Fibroblast of the aortic adventitia (primary cell): ENCODE measurements at regions not wholly inside any gene's neighbourhood (a gene's known extent, or its start where the extent isn't known, plus 50 kb on each side); places are given as distances from the start of the nearest gene placed in this dataset.

Source experiments
- DNase-seq: peaks from one replicate; pipeline ENCODE4 v3.0.0-alpha.2; 2010; ENCODE audit warnings: low read depth
- H3K4me3 ChIP-seq: 2 replicates; pipeline ENCODE4 v1.5.1; 2011; ENCODE audit warnings: low read depth, mild to moderate bottlenecking, control low read depth, low read length, moderate library complexity
- TF ChIP-seq, protein P1 (sequence below): IDR thresholded peaks from 2 replicates; pipeline ENCODE4 v1.5.1; 2011; ENCODE audit warnings: mild to moderate bottlenecking, low read length, control low read depth, inconsistent platforms; ENCODE audit not compliant: insufficient read depth

DNA sequence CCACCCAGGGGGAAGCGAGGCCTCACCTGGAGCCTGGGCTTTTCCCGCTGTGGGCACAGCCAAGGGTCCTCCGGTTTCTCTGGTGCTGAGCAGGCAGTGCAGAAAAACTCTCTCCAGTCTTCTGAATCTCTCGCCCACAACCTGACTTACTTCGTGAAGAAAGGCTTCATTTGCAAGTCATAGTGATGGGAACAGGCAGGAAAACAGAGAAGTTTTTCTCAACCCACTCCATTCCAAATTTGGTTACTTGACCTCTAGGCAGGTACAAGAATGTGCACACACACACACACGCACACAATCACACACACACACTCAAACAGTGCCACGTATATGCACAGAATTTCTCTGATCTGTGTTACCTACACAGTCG is 524.5 kb downstream of the CD83 start:
- DNase-seq, result no peak
- H3K4me3 ChIP-seq, result no peak overlapping the region
- TF ChIP-seq, protein P1, sequence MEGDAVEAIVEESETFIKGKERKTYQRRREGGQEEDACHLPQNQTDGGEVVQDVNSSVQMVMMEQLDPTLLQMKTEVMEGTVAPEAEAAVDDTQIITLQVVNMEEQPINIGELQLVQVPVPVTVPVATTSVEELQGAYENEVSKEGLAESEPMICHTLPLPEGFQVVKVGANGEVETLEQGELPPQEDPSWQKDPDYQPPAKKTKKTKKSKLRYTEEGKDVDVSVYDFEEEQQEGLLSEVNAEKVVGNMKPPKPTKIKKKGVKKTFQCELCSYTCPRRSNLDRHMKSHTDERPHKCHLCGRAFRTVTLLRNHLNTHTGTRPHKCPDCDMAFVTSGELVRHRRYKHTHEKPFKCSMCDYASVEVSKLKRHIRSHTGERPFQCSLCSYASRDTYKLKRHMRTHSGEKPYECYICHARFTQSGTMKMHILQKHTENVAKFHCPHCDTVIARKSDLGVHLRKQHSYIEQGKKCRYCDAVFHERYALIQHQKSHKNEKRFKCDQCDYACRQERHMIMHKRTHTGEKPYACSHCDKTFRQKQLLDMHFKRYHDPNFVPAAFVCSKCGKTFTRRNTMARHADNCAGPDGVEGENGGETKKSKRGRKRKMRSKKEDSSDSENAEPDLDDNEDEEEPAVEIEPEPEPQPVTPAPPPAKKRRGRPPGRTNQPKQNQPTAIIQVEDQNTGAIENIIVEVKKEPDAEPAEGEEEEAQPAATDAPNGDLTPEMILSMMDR, result no peak

- TF ChIP-seq, protein P1, result no peak
- H3K4me3 ChIP-seq, result no peak overlapping the region
- no peak for DNase-seq
These were observed 525.3 kb downstream of the CD83 start for GRCh38 chr6:14642842-14643241.

GRCh38 chr6:14644381-14644780 is 526.8 kb downstream of the CD83 start:
- TF ChIP-seq, protein P1, result no peak
- H3K4me3 ChIP-seq, result no peak overlapping the region
- no peak for DNase-seq

GRCh38 chr6:14645221-14645620 is 527.6 kb downstream of the CD83 start:
- DNase-seq, result no peak
- no peak overlapping the region for H3K4me3 ChIP-seq
- TF ChIP-seq, protein P1, result no peak

DNA sequence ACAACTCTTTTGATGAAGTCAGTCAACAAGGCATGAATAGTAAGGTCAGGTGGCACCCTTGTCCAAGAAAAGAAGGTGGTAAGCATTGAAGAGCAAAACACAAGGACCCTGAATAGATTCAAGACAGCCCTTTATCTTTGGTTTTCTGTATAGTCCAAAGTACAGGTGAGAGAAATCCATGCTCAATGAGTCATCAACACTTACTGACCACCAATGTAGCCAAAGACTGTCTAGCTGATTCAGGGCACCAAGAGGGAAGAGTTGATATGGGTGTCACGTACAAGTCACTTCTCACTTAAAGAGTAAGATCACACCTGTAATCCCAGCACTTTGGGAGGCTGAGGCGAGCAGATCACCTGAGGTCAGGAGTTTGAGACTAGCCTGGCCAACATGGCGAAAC is 528.3 kb downstream of the CD83 start:
- TF ChIP-seq, protein P1, result no peak
- H3K4me3 ChIP-seq, result no peak overlapping the region
- DNase-seq, result no peak

- TF ChIP-seq, protein P1, result no peak
- DNase-seq, result no peak
- H3K4me3 ChIP-seq, result no peak overlapping the region
These were observed 528.8 kb downstream of the CD83 start for GRCh38 chr6:14646371-14646770.

DNA sequence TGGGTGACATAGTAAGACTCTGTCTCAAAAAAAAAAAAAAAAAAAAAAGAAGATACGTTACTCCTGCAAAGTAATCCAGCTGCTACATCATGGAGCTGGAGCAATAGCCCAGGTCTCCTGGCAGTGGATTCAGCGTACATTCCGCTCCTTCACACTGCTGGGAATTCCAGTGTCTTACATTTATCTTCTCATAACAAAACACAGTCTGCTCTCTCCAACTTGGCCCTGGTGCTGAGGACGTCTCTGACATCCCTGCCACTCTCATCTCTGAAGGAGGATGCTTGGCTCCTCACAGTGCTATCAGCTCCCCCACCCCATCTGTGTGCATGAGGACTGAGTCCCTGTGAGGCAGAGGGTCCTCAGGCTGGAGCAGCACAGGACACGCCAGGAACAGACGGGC is 529.8 kb downstream of the CD83 start:
- TF ChIP-seq, protein P1, result no peak
- no peak for DNase-seq
- H3K4me3 ChIP-seq, result no peak overlapping the region
